DND-41 (cell line): ENCODE measurements at regions not wholly inside any gene's neighbourhood (a gene's known extent, or its start where the extent isn't known, plus 50 kb on each side); places are given as distances from the start of the nearest gene placed in this dataset.

ENCODE experiments used
- ATAC-seq: fragments of 200-7000 bp; cut with Tn5 transposase; 3 replicates; pipeline ENCODE4 v1.9.1; 2021; ENCODE audit warnings: low read depth; ENCODE audit not compliant: insufficient read depth
- DNase-seq: peaks from one replicate; pipeline ENCODE4 v3.0.0-alpha.2; 2020
- H2AFZ ChIP-seq: 2 replicates; pipeline ENCODE4 v1.6.0; 2012; ENCODE audit warnings: low read depth, low read length
- H3K27ac ChIP-seq: 2 replicates; pipeline ENCODE4 v1.5.1; 2012; ENCODE audit warnings: low read length, inconsistent platforms
- H3K27me3 ChIP-seq: fragments of 200-600 bp; sonication (generic); 2 replicates; pipeline ENCODE4 v1.6.0; 2012; ENCODE audit warnings: low read length, mild to moderate bottlenecking, inconsistent platforms; ENCODE audit not compliant: insufficient read depth, poor library complexity
- H3K36me3 ChIP-seq: 2 replicates; pipeline ENCODE4 v1.5.1; 2012; ENCODE audit warnings: low read length, inconsistent platforms; ENCODE audit not compliant: insufficient read depth
- H3K4me1 ChIP-seq: 2 replicates; pipeline ENCODE4 v1.5.1; 2012; ENCODE audit warnings: mild to moderate bottlenecking, low read length; ENCODE audit not compliant: insufficient read depth
- H3K4me2 ChIP-seq: 2 replicates; pipeline ENCODE4 v1.6.0; 2012; ENCODE audit warnings: mild to moderate bottlenecking, moderate library complexity, low read length, inconsistent platforms; ENCODE audit not compliant: insufficient read depth
- H3K4me3 ChIP-seq, 2 experiments: fragments of 200-600 bp in 1 of 2; shearing (Covaris generic) in 1 of 2; 2 replicates each; pipeline ENCODE4 v1.5.1; 2012 to 2016; ENCODE audit warnings: inconsistent platforms in 2 of 2, low read length in 2 of 2, mild to moderate bottlenecking in 2 of 2, low read depth in 1 of 2, moderate library complexity in 1 of 2
- H3K79me2 ChIP-seq: 2 replicates; pipeline ENCODE4 v1.6.0; 2012; ENCODE audit warnings: low read length, inconsistent platforms; ENCODE audit not compliant: insufficient read depth
- H3K9ac ChIP-seq: 2 replicates; pipeline ENCODE4 v1.6.0; 2012; ENCODE audit warnings: low read depth, mild to moderate bottlenecking, inconsistent platforms, low read length, moderate library complexity
- H3K9me3 ChIP-seq: 2 replicates; pipeline ENCODE4 v1.5.1; 2012; ENCODE audit warnings: low read length, moderate library complexity, mild to moderate bottlenecking, inconsistent platforms; ENCODE audit not compliant: insufficient read depth, severe bottlenecking
- H4K20me1 ChIP-seq: 2 replicates; pipeline ENCODE4 v1.6.0; 2012; ENCODE audit warnings: low read length; ENCODE audit not compliant: insufficient read depth
- CTCF ChIP-seq: IDR thresholded peaks from 2 replicates; pipeline ENCODE4 v1.5.1; 2012; ENCODE audit warnings: borderline replicate concordance, low read length, moderate library complexity, mild to moderate bottlenecking; ENCODE audit not compliant: poor library complexity, severe bottlenecking; ENCODE audit errors: extremely low read depth
- EZH2 ChIP-seq: IDR thresholded peaks from 3 replicates; pipeline ENCODE4 v1.6.1; 2012; ENCODE audit warnings: borderline replicate concordance, low read depth, mild to moderate bottlenecking, moderate library complexity, low read length, inconsistent platforms; ENCODE audit not compliant: severe bottlenecking

GRCh38 chr16:52252680-52253079 is 294.3 kb downstream of the TOX3 start:
- Histone ChIP-seq H3K4me3 (no peak overlapping the region), H3K36me3 (no peaks in the 10 kb centered on the region), H3K4me1 (no peaks in the 10 kb centered on the region), H3K27ac (no peak overlapping the region), H2AFZ (no peak overlapping the region), H3K9me3 (peaks cover 3% of the 10 kb centered on the region), H4K20me1 (no peaks in the 10 kb centered on the region), H3K79me2 (no peaks in the 10 kb centered on the region), H3K27me3 (no peaks in the 10 kb centered on the region), H3K4me2 (no peak overlapping the region), H3K9ac (no peak overlapping the region)
- DNase-seq (no peak), ATAC-seq (no peak)
- TF ChIP-seq EZH2 (no peak), CTCF (no peak)

- no peak for ATAC-seq
- no peak for DNase-seq
- H3K9ac ChIP-seq = no peak overlapping the region
Observed at GRCh38 chr16:52251495-52251894, 295.4 kb downstream of the TOX3 start.

GRCh38 chr16:52247737-52248136 is 299.2 kb downstream of the TOX3 start:
- no peak overlapping the region for H3K4me3 ChIP-seq
- no peak overlapping the region for H2AFZ ChIP-seq
- H3K4me1 ChIP-seq = no peaks in the 10 kb centered on the region
- TF ChIP-seq EZH2 = no peak
- no peak for TF ChIP-seq CTCF
- H3K9me3 ChIP-seq = peaks cover 4% of the 10 kb centered on the region
- H3K9ac ChIP-seq = no peak overlapping the region
- DNase-seq (no peak), ATAC-seq (no peak)
- no peak overlapping the region for H3K27ac ChIP-seq
- no peaks in the 10 kb centered on the region for H3K27me3 ChIP-seq
- no peaks in the 10 kb centered on the region for H3K79me2 ChIP-seq
- H3K36me3 ChIP-seq = no peaks in the 10 kb centered on the region
- no peaks in the 10 kb centered on the region for H4K20me1 ChIP-seq
- H3K4me2 ChIP-seq = no peak overlapping the region

More at GRCh38 chr16:52251495-52251894, 295.4 kb downstream of the TOX3 start:
- Histone ChIP-seq H3K27ac (no peak overlapping the region), H3K4me3 (no peak overlapping the region), H3K9me3 (peaks cover 4% of the 10 kb centered on the region), H3K27me3 (no peaks in the 10 kb centered on the region), H4K20me1 (no peaks in the 10 kb centered on the region), H3K4me1 (no peaks in the 10 kb centered on the region), H3K36me3 (no peaks in the 10 kb centered on the region), H2AFZ (no peak overlapping the region), H3K79me2 (no peaks in the 10 kb centered on the region), H3K4me2 (no peak overlapping the region)
- TF ChIP-seq EZH2 = no peak
- TF ChIP-seq CTCF = no peak

GRCh38 chr16:52238710-52239109 is 308.2 kb downstream of the TOX3 start:
- Histone ChIP-seq H3K79me2 (no peaks in the 10 kb centered on the region), H3K4me2 (no peak overlapping the region), H3K4me3 (no peak overlapping the region), H2AFZ (no peak overlapping the region), H3K27me3 (peaks cover 2% of the 10 kb centered on the region), H4K20me1 (no peaks in the 10 kb centered on the region), H3K36me3 (no peaks in the 10 kb centered on the region), H3K27ac (no peak overlapping the region), H3K4me1 (no peaks in the 10 kb centered on the region), H3K9ac (no peak overlapping the region), H3K9me3 (no peaks in the 10 kb centered on the region)
- ATAC-seq = no peak
- TF ChIP-seq CTCF = no peak
- no peak for TF ChIP-seq EZH2
- no peak for DNase-seq
